GM21447 (cell line): ENCODE measurements at regions not wholly inside any gene's neighbourhood (a gene's known extent, or its start where the extent isn't known, plus 50 kb on each side); places are given as distances from the start of the nearest gene placed in this dataset.

Experiments
- ATAC-seq: cut with Tn5 transposase; IDR thresholded peaks from one replicate; pipeline ENCODE4 v1.9.1; 2021; ENCODE audit not compliant: unreplicated experiment

DNA sequence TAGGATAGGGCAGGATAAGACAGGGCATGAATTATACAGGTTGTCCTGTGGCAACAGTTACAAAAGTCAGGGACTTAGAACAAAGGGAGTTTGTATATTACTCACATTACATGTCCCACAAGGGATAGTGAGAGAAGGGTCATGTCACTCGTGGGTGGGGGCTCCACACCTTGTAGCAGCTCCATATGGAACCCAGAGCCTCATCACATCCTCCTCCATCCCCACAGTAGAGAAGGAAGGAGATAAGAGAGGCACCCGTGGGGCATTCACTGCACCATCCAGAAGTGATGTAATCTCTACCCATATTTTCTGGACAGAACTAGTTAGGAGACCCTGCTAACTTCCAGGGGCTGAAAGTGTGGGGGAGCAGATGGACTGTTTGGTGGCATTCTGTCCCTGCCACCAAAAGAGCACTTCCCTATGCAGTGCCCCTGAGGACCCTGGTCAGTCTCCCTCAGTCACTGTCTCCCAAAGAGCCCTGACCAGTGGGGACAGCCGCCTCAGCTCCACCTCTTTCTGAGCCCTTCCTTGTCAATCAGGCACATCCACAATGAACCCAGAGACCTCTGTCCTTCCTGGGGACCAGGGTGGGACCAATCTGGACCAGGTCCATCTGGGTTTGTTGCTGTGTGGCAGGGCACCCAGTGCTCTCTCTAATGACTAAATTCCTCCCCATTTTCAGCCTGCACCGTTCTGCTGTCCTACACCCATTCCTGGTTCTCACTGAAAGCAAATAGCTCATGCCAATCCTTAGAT is 154.8 kb upstream of the ETV3 start:
- ATAC-seq = no peak

DNA sequence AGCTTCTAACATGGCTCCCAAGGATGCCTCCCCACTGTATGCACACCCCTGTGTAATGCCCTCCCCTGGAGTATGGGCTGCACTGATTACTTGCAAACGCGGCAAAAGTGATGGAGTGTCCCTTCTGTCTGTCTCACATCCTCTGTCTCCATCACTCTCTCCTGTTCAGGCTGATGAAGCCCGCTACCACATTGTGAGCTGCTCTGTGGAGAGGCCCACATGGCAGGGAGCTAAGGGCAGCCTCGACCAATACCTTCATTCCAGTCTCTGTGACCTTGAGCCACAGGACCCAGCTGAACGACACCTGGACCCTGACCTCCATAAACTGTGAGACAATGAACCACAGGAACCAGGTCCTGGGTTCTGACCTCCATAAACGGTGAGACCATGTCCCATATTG is 154.1 kb upstream of the ETV3 start:
- ATAC-seq = no peak

DNA sequence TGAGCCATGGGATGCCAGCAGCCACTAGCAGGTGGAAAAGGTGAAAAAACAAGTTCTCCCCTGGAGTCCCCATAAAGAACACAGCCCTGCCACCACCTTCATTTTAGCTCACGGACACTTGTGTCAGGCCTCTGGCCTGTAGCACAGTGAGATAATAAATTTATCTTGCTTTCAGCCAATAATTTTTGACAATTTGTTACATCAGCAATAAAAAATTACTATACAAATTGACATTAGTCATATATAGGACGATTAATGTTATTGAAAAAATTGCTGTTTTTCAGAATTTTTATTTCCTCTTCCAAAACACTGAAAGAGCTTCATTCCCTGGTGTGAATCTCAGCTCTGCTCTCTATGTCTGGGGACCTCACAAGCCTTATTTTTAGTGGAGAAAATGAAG is 152.9 kb upstream of the ETV3 start:
- no peak for ATAC-seq

DNA sequence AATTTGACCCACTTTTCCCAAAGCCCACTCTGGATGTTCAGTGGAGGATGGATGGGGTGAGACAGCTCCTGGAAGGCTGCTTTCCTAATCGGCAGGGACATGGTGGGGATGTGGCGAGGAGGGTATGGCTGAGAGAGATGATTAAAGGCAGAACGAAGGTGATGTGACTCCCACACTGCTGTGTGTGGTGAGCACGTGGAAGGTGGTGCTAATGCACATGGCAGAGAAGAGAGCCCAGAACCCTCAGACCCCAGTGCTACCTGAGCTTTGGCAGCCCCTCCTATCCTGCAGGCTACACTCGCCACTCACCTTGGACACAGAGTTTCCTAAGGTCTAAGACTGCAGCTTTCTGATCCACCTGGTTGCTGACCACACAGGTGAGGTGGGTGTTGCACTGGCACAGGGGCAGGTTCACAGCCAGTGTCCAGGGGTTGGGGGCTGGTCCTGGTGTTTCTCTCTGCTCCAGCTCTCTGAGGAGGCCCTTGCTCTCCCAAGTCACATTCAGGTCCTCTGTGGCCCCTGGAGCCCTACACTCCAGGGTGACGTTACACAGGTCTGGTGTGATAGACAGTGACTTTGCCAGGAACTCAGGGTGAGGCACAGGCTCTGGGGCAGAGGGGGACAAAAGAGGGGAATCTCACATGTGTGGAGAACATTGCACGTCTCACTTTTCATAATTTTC is 151.4 kb upstream of the ETV3 start:
- ATAC-seq = no peak

DNA sequence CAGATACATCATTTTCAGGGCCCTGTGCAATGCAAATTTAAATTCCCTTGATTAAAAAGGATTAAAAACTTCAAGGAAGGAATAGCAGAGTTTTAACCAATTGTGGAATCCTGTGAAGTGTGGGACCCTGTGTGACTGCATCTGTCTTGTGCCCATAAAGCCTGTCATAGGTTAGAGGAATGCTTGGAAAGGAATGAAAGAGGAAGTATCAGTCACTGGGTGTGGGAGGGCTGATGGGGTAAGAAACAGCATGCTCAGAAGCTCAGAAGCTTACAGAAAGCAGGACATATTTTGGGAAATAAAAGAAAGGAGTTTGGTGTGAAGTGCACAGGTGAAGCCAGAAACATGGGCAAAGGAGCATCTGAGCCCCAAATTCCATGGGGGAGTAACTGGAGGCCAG is 150.8 kb upstream of the ETV3 start:
- ATAC-seq = no peak

DNA sequence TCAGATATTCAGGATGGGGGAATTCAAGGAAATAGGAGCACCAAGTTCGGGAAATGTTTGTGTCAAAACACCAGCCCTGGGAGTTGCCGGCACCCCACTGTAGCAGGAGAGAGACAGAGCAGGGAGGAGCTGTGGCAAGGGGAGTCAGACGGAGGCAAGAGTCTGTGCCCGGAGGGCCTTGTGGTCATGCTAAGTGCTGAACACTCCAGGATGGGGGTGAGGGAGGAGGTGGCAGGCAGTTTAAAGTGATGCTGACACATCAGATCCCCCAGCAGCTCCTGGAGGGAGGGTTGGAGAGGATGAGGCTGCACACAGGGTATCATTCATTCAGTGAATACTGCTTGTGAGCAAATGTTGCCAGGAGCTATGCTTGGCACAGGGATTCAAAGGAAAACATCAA is 150.3 kb upstream of the ETV3 start:
- ATAC-seq = no peak

DNA sequence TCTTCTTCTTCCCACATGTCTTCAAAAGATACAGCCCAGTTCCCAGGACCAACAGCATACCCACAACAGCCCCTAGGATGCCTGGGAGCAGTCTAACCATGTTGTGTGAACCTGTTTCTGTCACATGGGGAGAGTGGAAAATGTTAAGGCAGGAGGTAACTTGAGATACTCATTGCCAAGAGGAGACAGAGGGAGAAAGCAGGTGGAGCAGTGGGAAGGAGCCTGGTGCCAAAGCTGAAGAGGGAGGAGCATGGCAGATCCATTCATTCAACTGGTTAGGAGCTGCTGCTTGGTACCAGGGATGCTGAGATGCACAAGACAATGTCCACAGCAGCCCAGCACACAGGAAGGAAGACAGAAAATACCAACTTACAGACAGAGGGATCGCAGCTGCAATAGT is 149.8 kb upstream of the ETV3 start:
- ATAC-seq = no peak

DNA sequence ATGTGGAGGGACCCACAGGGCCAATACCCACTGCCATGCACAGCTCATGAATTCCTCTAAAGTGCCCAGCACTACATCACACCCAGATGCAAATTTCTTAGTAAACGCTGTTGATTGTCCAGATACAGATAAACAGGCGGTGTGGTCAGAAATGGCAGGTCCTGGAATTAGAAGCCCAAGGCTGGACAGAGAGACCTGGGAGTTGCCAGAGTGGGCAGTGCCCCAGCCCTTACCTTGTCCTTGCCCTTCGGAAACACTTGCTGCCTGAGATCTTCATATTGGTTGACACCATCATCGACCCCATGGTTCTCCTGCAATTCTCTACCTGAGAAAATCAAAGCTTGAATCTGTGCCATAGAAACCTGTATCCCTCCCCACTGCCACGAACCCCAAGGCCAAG is 149.3 kb upstream of the ETV3 start:
- no peak for ATAC-seq

DNA sequence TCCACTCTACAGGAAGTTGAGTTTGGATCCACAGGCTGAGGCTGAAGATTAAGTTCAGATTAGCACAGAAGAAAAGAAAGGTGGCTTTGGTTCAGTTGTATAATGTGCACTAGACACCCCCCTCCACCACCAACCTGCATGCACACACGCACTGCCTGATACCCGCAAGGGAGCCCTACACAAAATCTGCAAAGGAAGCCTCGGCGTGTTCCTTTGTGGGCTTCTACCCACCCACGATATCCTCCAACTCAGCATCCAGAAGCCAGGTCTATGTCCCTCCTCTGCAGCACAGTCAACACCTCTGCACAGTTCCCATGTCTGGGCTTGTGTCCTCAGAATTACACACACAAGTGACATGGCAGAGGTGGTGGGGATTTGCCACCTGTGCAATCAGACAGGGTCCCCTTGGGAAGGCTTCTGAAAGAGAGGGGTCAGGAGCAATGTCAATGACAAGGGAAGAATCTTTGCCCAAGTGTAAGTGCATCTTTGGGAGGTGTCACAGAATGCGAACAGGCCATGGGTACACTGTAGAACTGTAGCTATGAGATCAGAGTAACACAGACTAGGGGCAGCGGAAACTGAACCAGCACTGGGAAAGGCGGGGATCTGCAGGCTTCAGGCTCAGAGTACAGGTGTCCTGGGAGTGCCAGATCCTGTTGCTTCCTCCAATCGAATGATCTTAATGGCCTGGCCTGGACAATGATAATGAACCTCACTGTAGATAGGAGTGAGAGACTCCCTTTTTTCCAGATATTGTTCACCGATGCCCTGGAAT is 148.6 kb upstream of the ETV3 start:
- ATAC-seq = no peak

DNA sequence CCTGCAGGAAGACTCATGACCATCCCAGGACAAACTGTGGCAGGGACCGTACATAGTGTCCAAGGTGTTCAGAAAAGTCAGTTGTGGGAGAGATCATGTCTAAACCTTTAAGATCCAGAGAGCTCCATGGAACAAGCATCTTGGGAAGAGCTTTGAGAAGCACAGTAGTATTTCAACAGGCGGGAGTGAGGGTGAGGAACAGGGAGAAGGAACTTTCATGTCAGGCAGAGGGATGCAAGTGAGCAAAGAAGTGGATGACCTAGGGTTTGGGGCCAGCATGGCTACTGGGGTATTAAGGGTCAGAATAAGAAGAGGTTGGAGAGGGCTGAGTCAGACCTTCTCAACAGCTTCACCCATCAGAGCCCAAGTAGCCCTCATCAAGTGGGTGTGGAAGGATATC is 147.9 kb upstream of the ETV3 start:
- no peak for ATAC-seq

DNA sequence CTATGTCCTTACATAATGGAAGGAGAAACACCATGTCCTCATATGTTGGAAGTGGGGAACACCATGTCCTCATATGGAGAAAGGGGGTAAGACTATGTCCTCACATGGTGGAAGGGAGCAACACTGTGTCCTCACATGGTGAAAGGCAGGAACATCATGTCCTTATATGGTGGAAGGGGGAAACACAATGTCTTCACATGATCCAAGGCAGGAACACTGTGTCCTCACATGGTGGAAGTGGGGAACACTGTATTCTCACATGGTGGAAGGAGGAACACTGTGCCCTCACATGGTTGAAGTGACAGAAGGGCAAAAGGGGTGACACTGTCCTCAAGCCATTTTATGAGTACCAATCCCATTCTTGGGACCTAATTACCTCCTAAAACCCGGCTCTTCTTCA is 146.3 kb upstream of the ETV3 start:
- no peak for ATAC-seq

DNA sequence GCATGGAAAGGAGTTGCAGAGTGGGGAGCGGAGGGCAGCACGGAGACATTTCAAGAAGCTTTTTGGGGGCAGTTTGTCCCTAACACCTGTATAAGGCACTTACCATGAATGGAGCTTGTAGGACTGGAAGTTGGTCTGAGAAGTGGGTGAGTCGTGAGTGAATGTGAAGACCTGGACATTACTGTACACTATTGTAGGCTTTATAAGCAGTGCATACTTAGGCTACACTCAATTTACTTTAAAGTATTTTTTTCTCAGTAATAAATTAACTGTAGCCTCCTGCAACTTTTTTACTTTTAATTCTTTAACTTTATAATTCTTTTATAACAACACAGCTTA is 141.6 kb upstream of the ETV3 start:
- ATAC-seq = no peak

DNA sequence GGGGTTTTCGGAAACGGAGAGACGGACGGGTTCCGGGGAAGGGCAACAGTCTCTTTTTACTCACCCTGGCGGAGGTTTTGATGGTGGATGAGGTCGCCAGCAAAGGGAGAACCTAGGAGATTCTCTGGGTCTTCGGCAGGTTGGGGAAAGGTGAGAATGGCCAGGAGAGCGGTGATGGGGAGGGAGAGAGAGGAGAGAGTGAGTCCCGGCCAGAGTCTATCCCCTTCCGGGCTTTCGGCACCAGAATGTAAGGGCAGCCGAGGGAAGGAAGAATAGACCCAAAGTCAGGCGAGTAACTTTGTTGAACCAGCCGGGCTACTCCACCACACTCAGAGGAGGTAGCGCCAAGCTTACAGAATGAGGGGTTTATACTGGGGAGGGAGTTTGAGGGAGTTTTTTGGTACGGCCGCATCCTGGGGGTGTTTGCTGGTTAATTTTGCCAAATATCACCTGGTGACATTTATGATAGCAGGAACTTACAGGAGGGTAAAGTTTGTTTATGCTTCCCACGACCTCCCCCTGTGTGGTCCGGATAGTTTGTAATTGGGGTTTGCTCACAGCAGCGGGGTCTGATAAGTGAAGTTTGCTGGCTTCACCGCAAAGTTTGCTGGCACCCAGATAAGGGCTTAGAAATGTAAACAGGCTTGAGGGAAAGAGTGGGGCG is 141.1 kb upstream of the ETV3 start:
- ATAC-seq = no peak

DNA sequence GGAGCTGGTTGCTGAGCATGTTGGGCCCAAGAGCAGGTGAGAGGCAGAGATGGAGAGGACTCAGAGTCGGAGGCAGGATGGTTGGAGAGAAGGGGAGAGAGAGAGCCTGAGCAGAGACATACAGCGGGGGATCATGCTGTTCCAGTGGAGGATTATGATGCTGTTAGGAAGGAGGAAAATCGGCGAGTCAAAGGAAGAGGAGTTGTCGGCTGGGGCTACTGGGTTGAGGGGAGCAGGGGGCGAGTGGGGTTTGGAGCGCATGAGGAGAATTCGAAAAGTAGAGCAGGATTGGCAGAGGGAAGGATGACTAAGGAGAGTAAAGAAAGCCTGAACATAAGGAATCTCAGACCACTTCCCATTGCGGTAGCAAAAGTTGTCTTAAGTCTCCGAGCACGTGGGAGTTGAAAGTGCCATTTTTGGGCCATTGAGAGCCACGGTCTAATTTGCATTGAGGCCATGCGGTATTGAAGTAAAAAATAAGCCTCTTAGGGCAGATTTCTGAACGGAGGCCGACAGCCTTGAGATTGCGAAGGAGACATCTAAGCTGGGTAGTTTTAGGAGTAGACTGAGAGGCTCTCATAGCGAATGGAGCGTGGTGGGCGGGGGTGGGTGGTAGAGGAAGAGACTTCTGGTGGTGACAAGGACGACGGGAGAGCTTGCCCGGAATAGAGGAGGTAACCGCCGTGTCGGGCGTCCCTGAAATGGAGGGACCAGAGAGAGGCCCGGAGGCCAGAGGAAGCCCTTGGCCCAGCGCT is 140.4 kb upstream of the ETV3 start:
- no peak for ATAC-seq

DNA sequence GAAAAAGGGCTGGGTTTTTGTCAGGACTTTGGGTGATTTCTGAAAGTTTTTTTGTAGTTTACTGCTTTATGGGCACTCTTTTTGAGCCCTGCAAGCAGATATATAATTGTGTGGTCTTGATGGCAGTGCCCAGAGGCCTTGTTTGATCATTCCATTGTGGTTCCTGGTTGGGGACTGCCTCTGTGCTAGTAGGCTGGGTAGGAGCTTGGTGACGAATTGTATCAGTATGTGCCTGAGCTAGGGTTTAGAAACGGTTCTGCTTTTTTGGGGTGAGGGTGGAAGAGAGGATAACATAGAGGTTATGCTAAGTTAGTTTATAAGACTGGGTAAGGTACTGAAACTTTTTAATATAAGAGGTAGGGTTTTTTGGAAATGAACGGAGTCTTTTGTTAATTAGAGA is 139.7 kb upstream of the ETV3 start:
- ATAC-seq = no peak

DNA sequence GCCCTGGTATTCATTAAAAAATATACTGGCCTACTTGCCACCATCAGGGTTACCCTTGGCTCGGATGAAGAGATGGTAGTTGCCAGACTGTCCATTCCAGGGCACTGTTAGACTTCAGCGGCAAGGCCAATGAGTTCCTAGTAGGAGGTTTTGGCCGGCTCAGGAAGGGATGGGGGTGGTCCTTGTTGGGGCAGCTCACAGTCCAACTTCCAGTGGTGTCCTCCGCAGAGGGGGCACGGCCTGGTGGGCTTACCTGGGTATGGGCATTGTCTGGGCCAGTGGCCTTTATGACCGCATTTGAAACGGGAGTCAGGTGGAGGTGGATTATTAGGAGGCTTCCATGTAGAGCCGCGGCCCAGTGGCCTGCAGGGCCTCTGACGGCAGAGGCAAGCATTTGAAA is 139.1 kb upstream of the ETV3 start:
- ATAC-seq = no peak

DNA sequence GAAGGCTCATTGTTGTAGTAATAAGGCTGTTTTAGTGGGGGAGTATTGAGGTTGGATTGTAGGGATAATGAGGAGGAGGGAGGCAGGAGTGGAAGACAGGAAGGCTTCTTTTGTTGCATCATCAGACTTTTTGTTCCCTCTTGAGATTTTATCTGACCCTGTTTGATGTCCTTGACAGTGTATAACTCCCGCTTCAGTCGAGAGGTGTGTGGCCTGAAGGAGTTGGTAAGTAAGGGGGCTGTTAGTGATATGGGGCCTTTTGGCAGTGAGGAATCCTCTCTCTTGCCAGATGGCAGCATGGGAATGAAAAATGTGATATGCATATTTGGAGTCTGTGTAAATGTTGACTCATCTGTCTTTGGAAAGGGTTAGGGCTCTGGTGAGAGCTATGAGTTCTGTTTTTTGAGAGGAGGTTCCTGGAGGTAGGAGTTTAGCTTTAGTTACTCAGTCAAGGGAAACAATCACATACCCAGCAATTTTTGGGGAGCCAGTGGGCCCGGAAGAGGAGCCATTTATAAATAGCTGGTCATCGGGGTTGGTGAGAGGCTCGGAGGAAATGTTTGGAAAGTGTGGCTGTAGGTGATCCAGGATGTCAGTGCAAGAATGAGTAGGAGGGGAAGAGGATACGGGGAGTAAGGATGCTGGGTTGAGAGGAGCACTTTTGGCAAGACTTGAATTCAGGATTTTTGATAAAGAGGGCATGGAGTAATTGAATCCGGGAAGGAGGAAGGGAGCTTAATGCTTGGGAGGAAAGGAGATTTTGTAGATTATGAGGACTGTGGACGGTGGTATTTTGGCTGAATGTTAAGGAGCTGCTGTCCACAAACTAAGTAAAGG is 136.7 kb upstream of the ETV3 start:
- no peak for ATAC-seq

DNA sequence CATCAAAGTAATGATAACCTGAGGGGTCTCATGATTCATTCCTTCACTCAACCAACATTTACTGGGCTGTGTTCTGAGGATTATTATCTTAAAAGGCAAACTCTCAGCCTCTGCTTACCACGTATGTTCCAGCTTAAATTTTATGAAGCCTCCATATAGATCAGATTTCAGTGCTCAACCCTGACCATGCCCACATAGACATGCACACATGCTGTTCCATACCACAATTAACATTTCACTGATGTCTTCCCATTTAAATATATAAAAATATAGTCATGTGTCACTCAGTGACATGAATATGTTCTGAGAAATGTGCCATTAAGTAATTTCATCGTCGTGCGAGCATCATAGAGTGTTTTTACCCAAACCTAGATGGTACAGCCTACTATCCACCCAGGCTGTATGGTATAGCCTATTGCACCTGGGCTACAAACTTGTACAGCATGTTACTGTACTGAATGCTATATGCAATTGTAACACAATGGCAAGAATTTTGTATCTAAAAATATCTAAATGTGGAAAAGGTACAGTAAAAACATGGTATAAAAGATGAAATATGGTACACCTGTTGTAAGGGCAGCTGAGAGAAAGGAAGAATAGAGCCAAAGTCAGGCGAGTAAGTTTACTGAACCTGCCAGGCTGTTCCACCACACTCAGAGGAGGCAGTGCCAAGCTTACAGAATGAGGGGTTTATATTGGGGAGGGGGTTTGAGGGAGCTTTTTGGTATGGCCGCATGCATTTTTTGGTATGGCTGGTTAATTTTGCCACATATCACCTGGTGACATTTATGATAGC is 134.7 kb upstream of the ETV3 start:
- ATAC-seq = no peak

DNA sequence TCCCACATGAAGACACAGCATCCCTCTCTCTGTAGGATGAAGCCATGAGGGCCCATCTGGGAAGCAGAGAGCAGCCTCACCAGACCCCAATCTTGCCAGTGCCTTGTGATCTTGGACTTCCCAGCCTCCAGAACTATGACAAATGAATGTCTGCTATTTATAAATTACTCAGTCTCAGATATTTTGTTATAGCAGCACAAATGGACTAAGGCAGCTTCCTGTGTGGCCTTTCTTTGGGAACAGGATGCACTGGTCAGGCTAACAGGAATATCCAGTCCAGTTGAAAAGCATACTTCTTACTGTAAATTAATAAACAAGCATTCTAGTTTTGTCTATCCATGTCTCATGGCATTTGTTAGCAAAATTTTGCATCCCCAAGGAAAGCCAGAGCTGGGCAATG is 134.1 kb upstream of the ETV3 start:
- no peak for ATAC-seq
